ENCODE measurements at regions not wholly inside any gene's neighbourhood (a gene's known extent, or its start where the extent isn't known, plus 50 kb on each side); places are given as distances from the start of the nearest gene placed in this dataset.

DNA sequence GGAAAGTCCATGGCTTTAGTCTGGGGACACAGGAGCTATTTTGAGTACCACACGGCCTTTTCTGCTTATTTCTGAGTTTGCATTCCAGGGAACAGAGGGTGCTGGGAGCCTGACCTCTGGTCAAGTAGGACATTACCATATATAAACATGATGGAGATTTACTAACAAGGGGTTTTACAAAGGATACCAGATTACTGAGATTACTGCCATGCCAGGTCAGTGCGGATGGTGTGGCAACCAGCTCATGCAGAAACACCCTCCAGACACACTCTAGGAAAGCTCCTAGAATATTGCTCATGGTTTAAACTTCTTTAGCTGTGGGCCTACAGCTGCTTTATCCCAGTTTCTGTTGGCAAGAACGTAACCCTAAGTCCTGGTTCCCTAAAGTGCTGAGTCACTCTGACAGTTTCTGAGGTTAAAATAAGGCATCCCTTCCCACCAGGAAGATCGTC is 54.3 kb upstream of the AGTR1 start:
- 32% methylated on average over 4 of the region's 4 CpGs for WGBS (ENCODE audit: missing lambda C conversion rate)
- ChIA-PET CTCF (interaction anchor here (1.3 to 1.9 kb wide), 2 partner anchors 9 to 264 kb away, joined by 3 to 9 read pairs; no protein-coding TSS in a partner anchor), POLR2A (no interaction called here)
- FAIRE-seq (peak; percentile 79), ATAC-seq (peak; percentile 83 to 93), DNase-seq (ENCODE audit: low read depth in 1 of 2, low spot score in 1 of 2) (peak in 1 of 2 experiments; percentile 80)
- no peak overlapping the region for H3K4me3 ChIP-seq
- peak overlapping the region; percentile 83 to 86 for H3K27ac ChIP-seq
- no peaks in the 10 kb centered on the region for H3K9me3 ChIP-seq
- peak in 1 of 2 experiments; percentile 64; a peak in 2 of 4 replicates for TF ChIP-seq CEBPB (IDR thresholded peaks at IDR 0.05)
- 0 out of 2 replicates have a peak, but pooled peaks have one; percentile 16 for TF ChIP-seq HOXB5 (CRISPR knock-in tag; IDR thresholded peaks at IDR 0.05)
- TF ChIP-seq EP300 (IDR thresholded peaks at IDR 0.05), result peak in 1 of 2 experiments; percentile 56; a peak in 2 of 5 replicates
- 0 out of 2 replicates have a peak, but pooled peaks have one; percentile 0 for TF ChIP-seq FOXS1 (CRISPR knock-in tag; IDR thresholded peaks at IDR 0.05)
- TF ChIP-seq JUNB (IDR thresholded peaks at IDR 0.05), result peak; percentile 13; the same call in 1 of the 2 replicates
- TF ChIP-seq POLR2AphosphoS2 (conservative IDR thresholded peaks at IDR 0.05; ENCODE audit: low read length), result no peak
- 0 out of 2 replicates have a peak, but pooled peaks have one; percentile 11 for TF ChIP-seq EHF (CRISPR knock-in tag; IDR thresholded peaks at IDR 0.05)
- TF ChIP-seq NFE2L2 (conservative IDR thresholded peaks at IDR 0.05; ENCODE audit: low read length), result peak; percentile 99
- TF ChIP-seq MAFK (IDR thresholded peaks at IDR 0.05; ENCODE audit: partially characterized antibody), result peak; percentile 99
- TF ChIP-seq RAD21 (conservative IDR thresholded peaks at IDR 0.05 in 1 of 2, IDR thresholded peaks at IDR 0.05 in 1 of 2), result no peak
- TF ChIP-seq RARB (CRISPR knock-in tag; IDR thresholded peaks at IDR 0.05), result 0 out of 2 replicates have a peak, but pooled peaks have one; percentile 25
- TF ChIP-seq GATA3 (IDR thresholded peaks at IDR 0.05; ENCODE audit: borderline replicate concordance), result peak; percentile 55; the same call in 1 of the 2 replicates
- TF ChIP-seq, protein P1, sequence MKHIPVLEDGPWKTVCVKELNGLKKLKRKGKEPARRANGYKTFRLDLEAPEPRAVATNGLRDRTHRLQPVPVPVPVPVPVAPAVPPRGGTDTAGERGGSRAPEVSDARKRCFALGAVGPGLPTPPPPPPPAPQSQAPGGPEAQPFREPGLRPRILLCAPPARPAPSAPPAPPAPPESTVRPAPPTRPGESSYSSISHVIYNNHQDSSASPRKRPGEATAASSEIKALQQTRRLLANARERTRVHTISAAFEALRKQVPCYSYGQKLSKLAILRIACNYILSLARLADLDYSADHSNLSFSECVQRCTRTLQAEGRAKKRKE (CRISPR knock-in tag; IDR thresholded peaks at IDR 0.05; ENCODE audit: low read depth), result no peak
- TF ChIP-seq FOSL2 (IDR thresholded peaks at IDR 0.05), result no peak
- peak; percentile 54 for TF ChIP-seq FOSL2 (CRISPR knock-in tag; IDR thresholded peaks at IDR 0.05)
- peak overlapping the region; percentile 22 for H3K4me2 ChIP-seq
- peaks cover 31% of the 10 kb centered on the region for H3K4me1 ChIP-seq

DNA sequence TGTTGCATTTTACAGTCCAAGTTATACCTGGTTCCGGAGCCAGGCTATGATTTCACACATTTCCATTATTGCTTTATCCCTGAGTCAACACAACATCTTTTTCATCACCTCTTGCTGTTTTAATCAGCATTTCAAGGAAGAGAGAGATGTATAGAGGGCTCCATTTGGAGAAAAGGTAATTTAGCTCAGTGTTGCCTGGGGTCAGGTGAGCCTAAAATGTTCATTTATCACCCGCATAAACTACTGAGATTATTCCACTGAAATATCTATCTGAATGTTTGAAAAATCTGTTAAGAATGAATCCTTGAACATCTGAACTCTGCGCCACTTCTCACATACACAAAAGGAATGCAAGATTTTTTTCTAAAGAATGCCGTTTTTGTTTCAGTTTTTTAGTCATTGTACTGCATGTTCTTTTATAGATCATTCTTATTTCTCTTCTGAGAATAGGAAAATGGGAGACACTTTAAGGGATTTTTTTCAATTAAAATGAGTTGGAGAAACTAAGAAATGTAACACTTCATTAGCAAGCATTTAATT is 51.5 kb upstream of the AGTR1 start:
- peak overlapping the region; percentile 6 to 64; a peak in 3 of 6 replicates for H3K27ac ChIP-seq
- CTCF ChIA-PET, result interaction anchor here (1.3 kb wide), 1 partner anchor 266 kb away, joined by 4 read pairs; no protein-coding TSS in a partner anchor
- no peak for ATAC-seq
- no peak overlapping the region for H3K4me2 ChIP-seq
- DNase-seq (ENCODE audit: low read depth in 1 of 2, low spot score in 1 of 2), result no peak
- POLR2A ChIA-PET, result no interaction called here
- no peak overlapping the region for H3K4me3 ChIP-seq
- no peak for FAIRE-seq
- TF ChIP-seq KDM1A (IDR thresholded peaks at IDR 0.05; ENCODE audit: low read depth), result no peak
- TF ChIP-seq EP300 (IDR thresholded peaks at IDR 0.05), result no peak
- TF ChIP-seq ZNF302 (CRISPR knock-in tag; IDR thresholded peaks at IDR 0.05), result no peak
- no peak for TF ChIP-seq JUNB (IDR thresholded peaks at IDR 0.05)
- TF ChIP-seq, protein P2, sequence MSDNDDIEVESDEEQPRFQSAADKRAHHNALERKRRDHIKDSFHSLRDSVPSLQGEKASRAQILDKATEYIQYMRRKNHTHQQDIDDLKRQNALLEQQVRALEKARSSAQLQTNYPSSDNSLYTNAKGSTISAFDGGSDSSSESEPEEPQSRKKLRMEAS (IDR thresholded peaks at IDR 0.05), result no peak
- TF ChIP-seq HES2 (IDR thresholded peaks at IDR 0.05), result no peak
- no peak for TF ChIP-seq FOSB (CRISPR knock-in tag; IDR thresholded peaks at IDR 0.05)
- TF ChIP-seq CBX8 (IDR thresholded peaks at IDR 0.05), result no peak
- no peak for TF ChIP-seq FOSL2 (IDR thresholded peaks at IDR 0.05)
- no peak for TF ChIP-seq FOSL2 (CRISPR knock-in tag; IDR thresholded peaks at IDR 0.05)
- TF ChIP-seq, protein P3, sequence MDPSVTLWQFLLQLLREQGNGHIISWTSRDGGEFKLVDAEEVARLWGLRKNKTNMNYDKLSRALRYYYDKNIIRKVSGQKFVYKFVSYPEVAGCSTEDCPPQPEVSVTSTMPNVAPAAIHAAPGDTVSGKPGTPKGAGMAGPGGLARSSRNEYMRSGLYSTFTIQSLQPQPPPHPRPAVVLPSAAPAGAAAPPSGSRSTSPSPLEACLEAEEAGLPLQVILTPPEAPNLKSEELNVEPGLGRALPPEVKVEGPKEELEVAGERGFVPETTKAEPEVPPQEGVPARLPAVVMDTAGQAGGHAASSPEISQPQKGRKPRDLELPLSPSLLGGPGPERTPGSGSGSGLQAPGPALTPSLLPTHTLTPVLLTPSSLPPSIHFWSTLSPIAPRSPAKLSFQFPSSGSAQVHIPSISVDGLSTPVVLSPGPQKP (IDR thresholded peaks at IDR 0.05; ENCODE audit: low read depth, low read length), result no peak
- no peak for TF ChIP-seq MAZ (IDR thresholded peaks at IDR 0.05; ENCODE audit: borderline replicate concordance, low read depth, low read length)
- TF ChIP-seq HOXB13 (CRISPR knock-in tag; IDR thresholded peaks at IDR 0.05; ENCODE audit: low read depth), result no peak
- TF ChIP-seq FOXS1 (CRISPR knock-in tag; IDR thresholded peaks at IDR 0.05), result no peak
- TF ChIP-seq HOXA7 (CRISPR knock-in tag; IDR thresholded peaks at IDR 0.05), result no peak
- no peak for TF ChIP-seq HOXB5 (CRISPR knock-in tag; IDR thresholded peaks at IDR 0.05)
- peaks cover 44% of the 10 kb centered on the region for H3K4me1 ChIP-seq
- no peaks in the 10 kb centered on the region for H3K9me3 ChIP-seq
- 85% methylated on average over 4 of the region's 4 CpGs for WGBS (ENCODE audit: missing lambda C conversion rate)
